Mucosa of rectum (tissue), 2 donors: ENCODE measurements at regions not wholly inside any gene's neighbourhood (a gene's known extent, or its start where the extent isn't known, plus 50 kb on each side); places are given as distances from the start of the nearest gene placed in this dataset.
"Not testable (repeated sequence)": the region's sequence is repeated elsewhere in the genome, so short reads cannot be mapped to it uniquely, and the experiment has no call there.

Experiments used
- H3K27ac ChIP-seq, 2 donors: one replicate each; pipeline ENCODE4 v1.7.0; 2013; ENCODE audit warnings: inconsistent platforms in 2 of 2, low read depth in 2 of 2, low read length in 2 of 2
- H3K27me3 ChIP-seq, 2 donors: one replicate each; pipeline ENCODE4 v1.7.0; 2013; ENCODE audit warnings: low read length in 2 of 2; ENCODE audit not compliant: control insufficient read depth in 2 of 2, insufficient read depth in 2 of 2
- H3K36me3 ChIP-seq, 2 donors: one replicate each; pipeline ENCODE4 v1.7.0; 2013; ENCODE audit warnings: low read length in 2 of 2; ENCODE audit not compliant: control insufficient read depth in 2 of 2, insufficient read depth in 2 of 2
- H3K4me1 ChIP-seq, 2 donors: one replicate each; pipeline ENCODE4 v1.7.0; 2013; ENCODE audit warnings: low read length in 2 of 2, mild to moderate bottlenecking in 1 of 2; ENCODE audit not compliant: control insufficient read depth in 2 of 2, insufficient read depth in 2 of 2
- H3K4me3 ChIP-seq, 2 donors: one replicate each; pipeline ENCODE4 v1.7.0; 2013; ENCODE audit warnings: low read length in 2 of 2
- H3K9ac ChIP-seq, 2 donors: one replicate each; pipeline ENCODE4 v1.7.0; 2013; ENCODE audit warnings: low read length in 2 of 2, low read depth in 1 of 2, mild to moderate bottlenecking in 1 of 2
- H3K9me3 ChIP-seq, 2 donors: one replicate each; pipeline ENCODE4 v1.7.0; 2013; ENCODE audit warnings: low read length in 2 of 2; ENCODE audit not compliant: control insufficient read depth in 2 of 2
- donor health status: healthy.
- donor health status: Normal muscosa, but diverticular disease.

DNA sequence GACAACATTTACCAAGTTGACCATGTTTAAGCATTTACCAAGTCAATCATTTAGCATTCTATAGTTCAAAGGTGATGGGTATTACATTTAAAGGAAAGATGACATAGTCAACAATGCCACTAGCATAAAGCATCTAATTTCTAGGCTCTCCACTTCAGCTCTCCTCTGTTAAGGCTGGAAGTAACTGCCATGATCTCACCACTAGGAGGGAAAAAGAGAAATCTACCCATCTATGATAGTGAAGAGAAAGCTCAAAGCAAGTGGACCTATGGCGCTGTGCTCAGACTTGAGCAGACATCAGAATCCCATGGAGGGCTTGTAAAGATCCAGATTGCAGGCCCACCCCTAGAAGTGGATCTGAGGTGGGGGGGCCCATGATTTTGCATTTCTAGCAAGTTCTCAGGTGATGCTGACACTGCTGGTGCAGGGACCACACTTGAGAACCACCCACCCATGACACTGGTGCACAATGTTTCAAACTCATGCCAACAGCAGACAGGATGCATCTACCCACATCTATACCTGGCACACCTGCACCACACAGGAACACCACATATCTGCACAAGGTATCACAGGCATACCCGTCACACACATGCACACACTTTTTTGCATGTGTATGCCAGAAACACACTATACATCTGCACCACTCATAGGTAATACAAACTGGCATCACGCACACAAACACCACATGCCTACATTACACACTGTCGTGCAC is 392.9 kb upstream of the RUNX1 start:
- no peaks in the 10 kb centered on the region for H3K27me3 ChIP-seq
- no peak overlapping the region for H3K27ac ChIP-seq
- no peaks in the 10 kb centered on the region for H3K36me3 ChIP-seq
- no peaks in the 10 kb centered on the region for H3K9me3 ChIP-seq
- no peak overlapping the region for H3K9ac ChIP-seq
- peaks cover 5 to 6% of the 10 kb centered on the region in 2 donors for H3K4me1 ChIP-seq
- no peak overlapping the region for H3K4me3 ChIP-seq

DNA sequence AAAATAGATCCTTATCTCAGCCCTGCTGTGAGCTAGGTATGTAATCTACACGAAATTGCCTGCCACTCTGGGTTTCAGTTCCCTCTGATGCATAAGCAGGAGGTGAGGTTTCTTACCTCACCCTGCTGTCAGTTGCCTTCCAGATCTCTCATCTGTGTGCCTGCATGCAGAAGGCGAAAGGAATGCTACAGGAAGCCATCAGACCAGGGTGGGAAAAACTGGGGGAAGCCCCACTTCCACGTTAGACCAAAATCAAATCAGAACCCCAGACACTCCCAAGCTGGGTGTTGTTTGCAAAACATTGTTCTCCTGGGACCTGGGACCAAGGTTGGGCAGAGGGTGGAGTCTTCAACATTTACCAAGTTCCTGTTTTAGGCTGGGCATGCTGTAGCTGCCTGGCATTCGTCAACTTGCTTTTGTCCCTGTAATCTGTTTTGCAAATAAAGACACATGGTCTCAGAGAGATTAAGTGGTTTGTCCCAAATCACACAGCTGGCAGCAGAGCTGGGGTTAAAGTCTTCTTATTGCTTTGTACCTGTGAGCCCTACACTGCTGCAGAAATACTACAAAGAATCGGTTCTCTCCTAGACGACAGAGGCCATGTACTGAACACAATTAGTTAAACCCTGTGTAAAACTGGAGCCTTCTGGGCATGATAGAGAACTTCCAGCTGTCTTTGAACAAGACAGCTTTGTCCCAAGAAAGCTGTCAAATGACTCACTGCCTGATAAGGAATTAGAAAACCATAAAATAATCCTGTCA is 389.7 kb upstream of the RUNX1 start:
- no peaks in the 10 kb centered on the region for H3K27me3 ChIP-seq
- H3K4me1 ChIP-seq: peaks cover 5 to 6% of the 10 kb centered on the region in 2 donors
- H3K4me3 ChIP-seq: no peak overlapping the region
- peaks cover 0 to 2% of the 10 kb centered on the region in 2 donors for H3K9me3 ChIP-seq
- H3K27ac ChIP-seq: no peak overlapping the region
- H3K9ac ChIP-seq: no peak overlapping the region
- no peaks in the 10 kb centered on the region for H3K36me3 ChIP-seq

GRCh38 chr21:35437941-35438340 is 388.8 kb upstream of the RUNX1 start:
- Histone ChIP-seq H3K27ac (no peak overlapping the region), H3K4me3 (no peak overlapping the region), H3K4me1 (peaks cover 5 to 6% of the 10 kb centered on the region in 2 donors), H3K9me3 (peaks cover 0 to 2% of the 10 kb centered on the region in 2 donors), H3K9ac (no peak overlapping the region), H3K27me3 (no peaks in the 10 kb centered on the region), H3K36me3 (no peaks in the 10 kb centered on the region)

DNA sequence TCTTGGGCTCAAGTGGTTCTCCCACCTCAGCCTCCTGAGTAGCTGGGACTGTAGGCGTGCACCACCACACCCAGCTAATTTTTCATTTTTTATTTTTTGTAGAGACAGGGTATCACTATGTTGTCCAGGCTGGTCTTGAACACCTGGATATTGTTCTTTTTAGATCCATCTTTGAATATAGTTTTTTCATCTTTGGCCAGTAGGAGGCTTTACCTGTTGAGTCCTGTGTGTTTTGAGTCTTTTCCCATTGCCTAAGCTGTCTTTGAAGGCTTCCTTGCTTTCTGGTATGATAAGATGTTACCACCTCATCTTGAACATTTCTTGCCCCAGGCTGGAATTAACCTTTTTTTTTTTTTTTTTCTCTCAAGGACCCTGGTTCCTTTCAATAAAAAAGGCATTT is 387.8 kb upstream of the RUNX1 start:
- no peak overlapping the region for H3K4me3 ChIP-seq
- H3K27me3 ChIP-seq: no peaks in the 10 kb centered on the region
- H3K4me1 ChIP-seq: peaks cover 5 to 6% of the 10 kb centered on the region in 2 donors
- H3K27ac ChIP-seq: no peak overlapping the region
- H3K9me3 ChIP-seq: peaks cover 0 to 2% of the 10 kb centered on the region in 2 donors
- H3K9ac ChIP-seq: no peak overlapping the region
- H3K36me3 ChIP-seq: no peaks in the 10 kb centered on the region

DNA sequence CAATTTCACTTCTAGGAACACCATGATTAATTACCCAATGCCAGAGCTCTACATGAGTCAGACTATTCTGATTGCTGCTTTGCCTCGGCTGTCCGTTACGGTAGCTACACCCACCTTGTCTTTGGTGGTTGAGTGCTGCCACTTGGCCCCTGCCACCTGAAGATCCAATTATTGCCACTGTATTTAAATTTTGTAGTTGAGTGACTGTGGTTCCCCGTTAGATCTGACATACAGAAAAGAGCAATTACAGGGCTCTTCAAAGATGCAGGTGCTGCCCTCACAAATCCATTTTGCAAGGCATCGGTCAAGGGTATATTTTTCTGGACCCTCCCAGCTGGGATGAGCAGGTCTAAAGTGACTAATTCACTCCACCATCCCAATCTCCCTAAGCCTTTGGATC is 383.5 kb upstream of the RUNX1 start:
- not testable (repeated sequence) for H3K4me3 ChIP-seq, H3K9ac ChIP-seq, H3K27me3 ChIP-seq, H3K9me3 ChIP-seq, H3K27ac ChIP-seq, H3K36me3 ChIP-seq, H3K4me1 ChIP-seq

DNA sequence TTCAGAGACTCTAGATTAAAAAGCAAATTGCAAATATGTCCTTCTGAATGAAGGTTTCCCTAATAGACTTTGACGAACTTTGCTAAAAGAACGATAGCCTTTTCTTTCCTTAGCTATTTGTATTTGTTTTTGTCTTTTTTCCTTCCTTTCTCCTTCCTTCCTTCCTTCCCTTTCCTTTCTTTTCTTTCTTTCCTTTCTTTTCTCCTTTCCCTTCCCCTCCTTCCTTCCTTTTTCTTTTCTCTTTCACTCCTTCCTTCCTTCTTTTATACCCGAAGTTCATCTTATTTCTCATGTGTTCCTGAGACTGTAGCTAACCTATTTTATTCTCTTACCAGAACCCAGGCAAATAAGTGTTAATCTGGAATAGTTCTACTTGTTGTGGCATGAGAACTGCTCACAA is 381.2 kb upstream of the RUNX1 start:
- peaks cover 0 to 7% of the 10 kb centered on the region in 2 donors for H3K9me3 ChIP-seq
- no peak overlapping the region for H3K27ac ChIP-seq
- no peak overlapping the region for H3K9ac ChIP-seq
- no peaks in the 10 kb centered on the region for H3K4me1 ChIP-seq
- no peaks in the 10 kb centered on the region for H3K36me3 ChIP-seq
- no peak overlapping the region for H3K4me3 ChIP-seq
- no peaks in the 10 kb centered on the region for H3K27me3 ChIP-seq

DNA sequence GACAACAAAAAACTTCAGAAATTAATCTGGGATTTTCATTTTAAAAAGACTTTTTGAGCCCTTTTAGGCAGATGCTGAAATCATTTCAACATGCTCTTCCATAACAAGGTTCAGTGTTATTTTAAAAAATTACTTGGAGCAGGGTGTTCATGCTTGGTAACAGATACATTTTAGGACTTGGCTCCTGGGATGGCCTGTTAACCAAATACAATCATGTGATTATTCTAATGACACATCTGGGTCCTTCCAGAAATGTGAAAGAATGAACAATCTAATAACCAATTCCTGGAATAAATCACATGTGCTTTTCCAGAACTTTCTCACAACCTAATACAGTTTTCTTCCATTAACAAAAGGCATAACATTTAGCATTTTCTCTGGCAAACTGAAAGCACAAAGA is 379.8 kb upstream of the RUNX1 start:
- no peaks in the 10 kb centered on the region for H3K4me1 ChIP-seq
- H3K9ac ChIP-seq: no peak overlapping the region
- H3K4me3 ChIP-seq: no peak overlapping the region
- no peaks in the 10 kb centered on the region for H3K36me3 ChIP-seq
- H3K9me3 ChIP-seq: peaks cover 0 to 5% of the 10 kb centered on the region in 2 donors
- no peaks in the 10 kb centered on the region for H3K27me3 ChIP-seq
- no peak overlapping the region for H3K27ac ChIP-seq

GRCh38 chr21:35428489-35428888 is 379.4 kb upstream of the RUNX1 start:
- H3K36me3 ChIP-seq: no peaks in the 10 kb centered on the region
- H3K27ac ChIP-seq: no peak overlapping the region

DNA sequence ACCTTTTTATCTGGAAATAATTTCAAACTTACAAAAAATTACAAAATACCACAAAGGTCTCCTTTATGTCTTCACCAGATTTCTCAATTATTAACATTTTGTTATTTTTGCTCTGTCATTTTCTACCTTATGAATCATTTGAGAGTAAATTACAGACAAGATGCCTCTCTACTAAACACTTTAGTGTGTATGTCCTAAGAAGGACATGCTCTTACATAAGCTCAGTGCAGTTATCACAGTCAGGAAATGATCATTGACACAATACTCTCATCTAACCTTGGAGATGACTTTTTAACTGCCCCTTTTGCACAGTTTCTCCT is 378.9 kb upstream of the RUNX1 start:
- H3K9me3 ChIP-seq: peaks cover 0 to 5% of the 10 kb centered on the region in 2 donors
- no peaks in the 10 kb centered on the region for H3K4me1 ChIP-seq
- no peaks in the 10 kb centered on the region for H3K36me3 ChIP-seq
- no peak overlapping the region for H3K9ac ChIP-seq
- no peak overlapping the region for H3K27ac ChIP-seq
- no peaks in the 10 kb centered on the region for H3K27me3 ChIP-seq
- no peak overlapping the region for H3K4me3 ChIP-seq

More at GRCh38 chr21:35428489-35428888, 379.4 kb upstream of the RUNX1 start:
- peaks cover 0 to 5% of the 10 kb centered on the region in 2 donors for H3K9me3 ChIP-seq
- H3K4me1 ChIP-seq: no peaks in the 10 kb centered on the region
- no peak overlapping the region for H3K9ac ChIP-seq
- no peak overlapping the region for H3K4me3 ChIP-seq
- H3K27me3 ChIP-seq: no peaks in the 10 kb centered on the region

GRCh38 chr21:35427320-35428000 is 378.4 kb upstream of the RUNX1 start:
- peaks cover 0 to 5% of the 10 kb centered on the region in 2 donors for H3K9me3 ChIP-seq
- no peak overlapping the region for H3K27ac ChIP-seq
- H3K9ac ChIP-seq: no peak overlapping the region
- H3K4me1 ChIP-seq: no peaks in the 10 kb centered on the region
- no peaks in the 10 kb centered on the region for H3K36me3 ChIP-seq
- H3K27me3 ChIP-seq: no peaks in the 10 kb centered on the region
- no peak overlapping the region for H3K4me3 ChIP-seq
